ENCODE measurements at regions not wholly inside any gene's neighbourhood (a gene's known extent, or its start where the extent isn't known, plus 50 kb on each side); places are given as distances from the start of the nearest gene placed in this dataset.

GRCh38 chr3:25064681-25065080 lies 363.4 kb upstream of the RARB start:
- TF ChIP-seq SUZ12 (IDR thresholded peaks at IDR 0.05; ENCODE audit: low read length) (no peak), RXRA (IDR thresholded peaks at IDR 0.05; ENCODE audit: insufficient read depth, low read depth, low read length) (no peak), CTCF (IDR thresholded peaks at IDR 0.05; ENCODE audit: control extremely low read depth in 1 of 3, insufficient read depth in 1 of 3, low read depth in 1 of 3, low read length in 3 of 3) (no peak), BCL11A (IDR thresholded peaks at IDR 0.05; ENCODE audit: low read depth in 2 of 2, low read length in 2 of 2) (no peak), POLR2A (IDR thresholded peaks at IDR 0.05; ENCODE audit: control extremely low read depth in 1 of 2, low read depth in 2 of 2, low read length in 2 of 2) (no peak), EZH2 (IDR thresholded peaks at IDR 0.05; ENCODE audit: low read depth, low read length, severe bottlenecking) (no peak), SIN3A (conservative IDR thresholded peaks at IDR 0.05 in 1 of 2, IDR thresholded peaks at IDR 0.05 in 1 of 2; ENCODE audit: low read depth in 1 of 2, low read length in 2 of 2) (no peak), MAX (IDR thresholded peaks at IDR 0.05) (no peak), JUND (IDR thresholded peaks at IDR 0.05; ENCODE audit: low read length) (no peak), TAF1 (IDR thresholded peaks at IDR 0.05; ENCODE audit: low read depth, low read length) (no peak)

All from H1 (cell line).